ENCODE measurements at regions not wholly inside any gene's neighbourhood (a gene's known extent, or its start where the extent isn't known, plus 50 kb on each side); places are given as distances from the start of the nearest gene placed in this dataset.

DNA sequence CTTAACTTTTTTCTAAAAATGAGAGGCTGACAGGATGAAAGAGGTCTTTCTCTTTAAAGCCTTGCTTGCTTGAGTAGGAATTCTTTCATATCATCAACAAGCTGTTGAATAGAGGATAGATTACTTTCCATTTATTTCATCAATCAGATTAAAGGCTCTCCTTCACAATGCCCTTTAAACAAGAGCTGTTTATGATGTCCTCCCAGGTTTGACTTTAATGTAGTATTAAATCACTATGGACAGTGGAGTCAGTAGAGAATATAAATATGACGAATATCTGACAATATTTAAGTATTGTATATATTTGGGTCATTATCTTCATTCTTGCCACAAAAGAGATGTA lies 282.0 kb downstream of the ISL1 start:
- Histone ChIP-seq H3K27ac (no peak overlapping the region), H3K9me3 (no peaks in the 10 kb centered on the region), H3K4me3 (no peak overlapping the region), H3K27me3 (no peaks in the 10 kb centered on the region), H3K36me3 (ENCODE audit: low read depth, missing control alignments) (no peaks in the 10 kb centered on the region), H3K4me1 (no peaks in the 10 kb centered on the region)
- DNase-seq, result no peak
- intact Hi-C loops (cut with DNase I; ENCODE audit: low total_unique reads), result no loop called here
- TF ChIP-seq, protein P1, sequence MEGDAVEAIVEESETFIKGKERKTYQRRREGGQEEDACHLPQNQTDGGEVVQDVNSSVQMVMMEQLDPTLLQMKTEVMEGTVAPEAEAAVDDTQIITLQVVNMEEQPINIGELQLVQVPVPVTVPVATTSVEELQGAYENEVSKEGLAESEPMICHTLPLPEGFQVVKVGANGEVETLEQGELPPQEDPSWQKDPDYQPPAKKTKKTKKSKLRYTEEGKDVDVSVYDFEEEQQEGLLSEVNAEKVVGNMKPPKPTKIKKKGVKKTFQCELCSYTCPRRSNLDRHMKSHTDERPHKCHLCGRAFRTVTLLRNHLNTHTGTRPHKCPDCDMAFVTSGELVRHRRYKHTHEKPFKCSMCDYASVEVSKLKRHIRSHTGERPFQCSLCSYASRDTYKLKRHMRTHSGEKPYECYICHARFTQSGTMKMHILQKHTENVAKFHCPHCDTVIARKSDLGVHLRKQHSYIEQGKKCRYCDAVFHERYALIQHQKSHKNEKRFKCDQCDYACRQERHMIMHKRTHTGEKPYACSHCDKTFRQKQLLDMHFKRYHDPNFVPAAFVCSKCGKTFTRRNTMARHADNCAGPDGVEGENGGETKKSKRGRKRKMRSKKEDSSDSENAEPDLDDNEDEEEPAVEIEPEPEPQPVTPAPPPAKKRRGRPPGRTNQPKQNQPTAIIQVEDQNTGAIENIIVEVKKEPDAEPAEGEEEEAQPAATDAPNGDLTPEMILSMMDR (IDR thresholded peaks at IDR 0.05), result no peak
- no peak for TF ChIP-seq POLR2A (IDR thresholded peaks at IDR 0.05)
- WGBS, 2 donors, result 67 to 72% methylated on average over 1 of the region's 1 CpG

DNA sequence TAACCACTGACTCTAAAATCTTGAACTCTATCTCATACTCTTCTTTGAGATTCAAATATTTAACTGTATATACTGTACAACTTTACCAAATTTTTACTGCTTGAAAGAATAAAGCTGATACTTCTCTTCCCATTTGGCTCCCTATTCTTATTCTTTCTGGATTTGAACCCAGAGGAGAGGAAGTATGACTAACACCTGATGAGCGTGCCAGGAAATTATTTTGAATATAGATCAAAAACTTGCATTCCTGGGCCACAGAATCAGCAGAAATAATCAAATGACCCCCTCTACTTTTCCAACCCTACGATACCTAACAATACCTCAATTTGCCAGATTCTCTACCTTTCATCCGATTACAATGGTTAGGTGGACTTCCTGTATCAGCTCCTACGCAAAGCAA lies 285.8 kb downstream of the ISL1 start:
- Histone ChIP-seq H3K9me3 (no peaks in the 10 kb centered on the region), H3K4me3 (no peak overlapping the region), H3K27me3 (no peaks in the 10 kb centered on the region), H3K27ac (no peak overlapping the region), H3K36me3 (ENCODE audit: low read depth, missing control alignments) (no peaks in the 10 kb centered on the region), H3K4me1 (no peaks in the 10 kb centered on the region)
- TF ChIP-seq, protein P1 (IDR thresholded peaks at IDR 0.05), result no peak
- TF ChIP-seq POLR2A (IDR thresholded peaks at IDR 0.05), result no peak
- WGBS, 2 donors, result 92 to 93% methylated on average over 4 of the region's 4 CpGs
- intact Hi-C loops (cut with DNase I; ENCODE audit: low total_unique reads), result no loop called here
- no peak for DNase-seq

DNA sequence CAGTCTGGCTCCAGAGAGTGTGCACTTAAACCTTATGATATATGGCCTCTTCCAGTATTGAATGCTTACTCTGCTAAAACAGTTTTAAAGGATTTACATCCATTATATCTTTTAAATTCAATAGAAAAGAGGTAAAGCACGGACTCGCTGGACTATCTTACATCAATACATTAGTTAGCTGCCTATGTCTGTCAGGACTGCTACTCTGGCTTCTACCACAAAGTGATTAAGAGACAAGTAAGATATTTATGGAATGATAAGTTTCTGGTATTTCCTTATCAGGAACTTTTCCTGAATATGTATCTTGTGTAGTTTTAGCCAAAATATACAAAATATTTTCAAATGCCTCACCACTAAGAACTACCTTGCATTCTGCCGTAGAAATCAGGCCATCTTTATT lies 295.1 kb downstream of the ISL1 start:
- no peaks in the 10 kb centered on the region for H3K9me3 ChIP-seq
- TF ChIP-seq POLR2A (IDR thresholded peaks at IDR 0.05), result no peak
- intact Hi-C loops (cut with DNase I; ENCODE audit: low total_unique reads), result no loop called here
- DNase-seq, result no peak
- H3K4me1 ChIP-seq, result no peaks in the 10 kb centered on the region
- H3K27me3 ChIP-seq, result no peaks in the 10 kb centered on the region
- H3K27ac ChIP-seq, result no peak overlapping the region
- H3K36me3 ChIP-seq (ENCODE audit: low read depth, missing control alignments), result no peaks in the 10 kb centered on the region
- 61 to 64% methylated on average over 3 of the region's 3 CpGs for WGBS, 2 donors
- H3K4me3 ChIP-seq, result no peak overlapping the region

DNA sequence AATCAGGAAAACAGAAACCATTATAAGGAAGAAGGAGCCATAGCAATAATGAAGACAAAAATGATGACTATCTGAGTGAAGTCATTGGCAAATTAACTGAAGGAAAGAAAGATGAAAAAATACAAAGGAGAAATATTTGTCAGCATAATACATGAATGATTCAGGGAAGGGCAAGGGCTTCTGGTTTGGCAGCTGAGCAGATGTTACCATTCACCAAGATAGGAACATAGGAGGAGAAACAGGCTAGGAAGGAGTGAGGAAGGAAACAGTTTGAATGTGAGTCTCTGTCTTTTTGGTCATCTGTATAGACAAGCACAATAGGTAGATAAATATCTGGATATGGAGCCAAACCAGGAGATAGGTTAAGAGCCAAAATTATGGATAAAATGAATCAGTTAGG lies 296.0 kb downstream of the ISL1 start:
- H3K27ac ChIP-seq, result no peak overlapping the region
- no peak overlapping the region for H3K4me3 ChIP-seq
- H3K4me1 ChIP-seq, result no peaks in the 10 kb centered on the region
- no peaks in the 10 kb centered on the region for H3K27me3 ChIP-seq
- no peak for DNase-seq
- intact Hi-C loops (cut with DNase I; ENCODE audit: low total_unique reads), result no loop called here
- no peaks in the 10 kb centered on the region for H3K9me3 ChIP-seq
- no peaks in the 10 kb centered on the region for H3K36me3 ChIP-seq (ENCODE audit: low read depth, missing control alignments)
- TF ChIP-seq POLR2A (IDR thresholded peaks at IDR 0.05), result no peak
- TF ChIP-seq, protein P1 (IDR thresholded peaks at IDR 0.05), result no peak

DNA sequence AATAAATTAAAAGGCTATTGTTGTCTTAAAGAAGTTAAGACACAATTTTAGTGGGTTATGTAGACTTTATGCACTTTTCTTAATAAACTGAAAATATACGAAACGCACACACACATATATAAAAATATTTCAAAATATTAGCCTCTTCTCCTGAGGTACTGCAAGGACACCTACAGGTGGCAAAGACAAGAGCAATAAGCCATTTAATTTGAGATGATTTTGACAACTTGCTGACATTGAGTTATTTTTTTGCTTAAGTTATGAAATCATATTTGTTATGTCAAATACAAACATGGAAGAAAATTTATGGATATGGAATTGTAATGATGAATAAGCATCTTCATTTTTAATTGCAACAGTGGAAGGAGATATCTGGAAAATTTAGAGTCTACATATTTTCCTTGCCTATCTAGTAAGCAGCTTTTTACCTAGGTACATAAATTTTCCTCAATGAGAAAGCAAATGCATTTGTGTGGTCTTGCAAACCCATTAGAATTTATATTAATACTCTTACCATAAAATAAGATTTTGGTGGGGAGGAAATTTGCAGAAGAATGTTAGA lies 301.6 kb downstream of the ISL1 start:
- WGBS, 2 donors, result 68 to 73% methylated on average over 2 of the region's 2 CpGs
- Histone ChIP-seq H3K36me3 (ENCODE audit: low read depth, missing control alignments) (no peaks in the 10 kb centered on the region), H3K27ac (no peak overlapping the region), H3K4me1 (no peaks in the 10 kb centered on the region), H3K27me3 (no peaks in the 10 kb centered on the region), H3K4me3 (no peak overlapping the region), H3K9me3 (no peaks in the 10 kb centered on the region)
- no peak for DNase-seq
- intact Hi-C loops (cut with DNase I; ENCODE audit: low total_unique reads), result no loop called here
- no peak for TF ChIP-seq POLR2A (IDR thresholded peaks at IDR 0.05)
- TF ChIP-seq, protein P1 (IDR thresholded peaks at IDR 0.05), result no peak
